ENCODE measurements at regions not wholly inside any gene's neighbourhood (a gene's known extent, or its start where the extent isn't known, plus 50 kb on each side); places are given as distances from the start of the nearest gene placed in this dataset.

GRCh38 chr2:35410431-35411061, 945.0 kb upstream of the CRIM1 start:
- Histone ChIP-seq H3K4me1 (ENCODE audit: control insufficient read depth in 3 of 3, insufficient read depth in 2 of 3, low read depth in 1 of 3, low read length in 2 of 3) (no peaks in the 10 kb centered on the region), H3K4me3 (ENCODE audit: low read depth in 1 of 3, low read length in 3 of 3) (no peak overlapping the region), H3K36me3 (ENCODE audit: control insufficient read depth in 3 of 3, insufficient read depth in 2 of 3, low read depth in 1 of 3, low read length in 3 of 3) (no peaks in the 10 kb centered on the region), H3K27ac (ENCODE audit: low read depth in 1 of 3, low read length in 2 of 3) (no peak overlapping the region), H3K9me3 (ENCODE audit: control insufficient read depth in 2 of 2, insufficient read depth in 1 of 2, low read depth in 1 of 2, low read length in 1 of 2) (no peaks in the 10 kb centered on the region), H3K27me3 (ENCODE audit: control insufficient read depth in 3 of 3, insufficient read depth in 3 of 3, low read length in 3 of 3) (no peaks in the 10 kb centered on the region)
- 34 to 37% (median 36%) methylated on average over 5 of the region's 5 CpGs for WGBS, 3 donors
- FAIRE-seq, result peak; percentile 64
- peak; percentile 40 to 49 for DNase-seq

GRCh38 chr2:35409762-35410161, 945.8 kb upstream of the CRIM1 start:
- no peak for DNase-seq
- Histone ChIP-seq H3K9me3 (ENCODE audit: control insufficient read depth in 2 of 2, insufficient read depth in 1 of 2, low read depth in 1 of 2, low read length in 1 of 2) (no peaks in the 10 kb centered on the region), H3K27ac (ENCODE audit: low read depth in 1 of 3, low read length in 2 of 3) (no peak overlapping the region), H3K27me3 (ENCODE audit: control insufficient read depth in 3 of 3, insufficient read depth in 3 of 3, low read length in 3 of 3) (no peaks in the 10 kb centered on the region), H3K4me3 (ENCODE audit: low read depth in 1 of 3, low read length in 3 of 3) (no peak overlapping the region), H3K4me1 (ENCODE audit: control insufficient read depth in 3 of 3, insufficient read depth in 2 of 3, low read depth in 1 of 3, low read length in 2 of 3) (no peaks in the 10 kb centered on the region), H3K36me3 (ENCODE audit: control insufficient read depth in 3 of 3, insufficient read depth in 2 of 3, low read depth in 1 of 3, low read length in 3 of 3) (no peaks in the 10 kb centered on the region)
- WGBS, 3 donors, result 71 to 82% (median 72%) methylated on average over 2 of the region's 2 CpGs
- FAIRE-seq, result no peak

GRCh38 chr2:35408320-35408719, 947.3 kb upstream of the CRIM1 start:
- Histone ChIP-seq H3K27ac (ENCODE audit: low read depth in 1 of 3, low read length in 2 of 3) (no peak overlapping the region), H3K4me3 (ENCODE audit: low read depth in 1 of 3, low read length in 3 of 3) (no peak overlapping the region), H3K27me3 (ENCODE audit: control insufficient read depth in 3 of 3, insufficient read depth in 3 of 3, low read length in 3 of 3) (no peaks in the 10 kb centered on the region), H3K9me3 (ENCODE audit: control insufficient read depth in 2 of 2, insufficient read depth in 1 of 2, low read depth in 1 of 2, low read length in 1 of 2) (no peaks in the 10 kb centered on the region), H3K4me1 (ENCODE audit: control insufficient read depth in 3 of 3, insufficient read depth in 2 of 3, low read depth in 1 of 3, low read length in 2 of 3) (no peaks in the 10 kb centered on the region), H3K36me3 (ENCODE audit: control insufficient read depth in 3 of 3, insufficient read depth in 2 of 3, low read depth in 1 of 3, low read length in 3 of 3) (no peaks in the 10 kb centered on the region)
- FAIRE-seq (no peak), DNase-seq (no peak)

DNA sequence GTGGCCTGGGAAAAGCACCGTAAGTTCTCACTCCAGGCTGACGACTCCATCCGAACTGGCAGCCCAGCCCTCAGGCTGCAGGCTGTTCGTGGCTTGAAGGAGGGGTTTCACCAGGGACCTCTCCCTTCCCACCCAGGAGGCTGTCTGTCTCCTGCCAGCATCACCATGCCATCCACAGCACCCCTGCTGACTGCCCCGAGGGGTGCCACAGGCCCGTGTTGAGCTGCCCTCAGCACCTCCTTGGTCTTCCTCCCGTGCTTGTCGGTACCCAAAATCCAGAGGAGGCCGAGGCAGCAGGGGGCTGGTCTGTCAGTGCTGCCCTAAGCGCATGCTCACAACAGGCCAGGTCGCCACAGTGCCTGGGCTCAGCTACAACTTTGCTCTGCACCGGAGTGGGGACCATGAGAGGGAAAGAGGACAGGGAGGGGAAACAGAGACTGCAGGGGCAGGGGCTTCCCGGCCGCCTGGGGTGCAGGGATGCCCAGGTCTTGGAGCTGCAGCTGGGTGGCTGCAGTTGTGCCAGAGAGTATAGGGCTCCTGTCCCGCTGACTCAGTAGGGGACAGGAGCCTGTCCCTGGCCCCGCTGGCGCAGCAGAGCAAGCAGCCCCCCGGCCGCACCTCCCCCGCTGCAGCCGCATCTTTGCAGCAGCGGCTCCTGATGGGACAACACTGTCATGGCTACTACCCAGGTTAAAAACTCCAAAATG, 963.7 kb upstream of the CRIM1 start:
- no peak overlapping the region for H3K27ac ChIP-seq (ENCODE audit: low read depth in 1 of 3, low read length in 2 of 3)
- WGBS, 3 donors, result 90 to 92% (median 91%) methylated on average over 22 of the region's 22 CpGs
- FAIRE-seq, result no peak
- no peak for DNase-seq
- H3K4me3 ChIP-seq (ENCODE audit: low read depth in 1 of 3, low read length in 3 of 3), result no peak overlapping the region
- H3K27me3 ChIP-seq (ENCODE audit: control insufficient read depth in 3 of 3, insufficient read depth in 3 of 3, low read length in 3 of 3), result no peaks in the 10 kb centered on the region
- no peaks in the 10 kb centered on the region for H3K4me1 ChIP-seq (ENCODE audit: control insufficient read depth in 3 of 3, insufficient read depth in 2 of 3, low read depth in 1 of 3, low read length in 2 of 3)
- H3K9me3 ChIP-seq (ENCODE audit: control insufficient read depth in 2 of 2, insufficient read depth in 1 of 2, low read depth in 1 of 2, low read length in 1 of 2), result peaks cover 0 to 1% of the 10 kb centered on the region in 2 donors
- H3K36me3 ChIP-seq (ENCODE audit: control insufficient read depth in 3 of 3, insufficient read depth in 2 of 3, low read depth in 1 of 3, low read length in 3 of 3), result no peaks in the 10 kb centered on the region

DNA sequence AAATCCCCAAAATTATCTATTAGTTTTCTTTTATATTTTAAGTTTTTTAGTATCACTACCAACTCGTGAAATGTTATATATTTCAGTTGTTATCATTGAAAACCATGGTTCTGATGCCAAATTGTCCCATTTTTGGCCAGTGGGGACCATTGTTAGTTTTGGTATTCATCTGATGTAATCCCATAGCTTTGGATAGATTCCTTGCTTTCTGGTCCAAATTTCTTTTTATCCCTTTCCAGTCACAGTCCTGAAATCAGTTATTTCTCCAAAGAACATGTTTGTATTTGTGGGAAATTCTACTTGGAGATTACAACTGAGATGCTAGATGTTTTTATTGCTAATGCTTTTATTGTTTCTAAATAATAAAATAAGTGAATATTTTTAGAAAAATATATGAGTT, 976.8 kb upstream of the CRIM1 start:
- H3K4me1 ChIP-seq (ENCODE audit: control insufficient read depth in 3 of 3, insufficient read depth in 2 of 3, low read depth in 1 of 3, low read length in 2 of 3), result no peaks in the 10 kb centered on the region
- H3K27ac ChIP-seq (ENCODE audit: low read depth in 1 of 3, low read length in 2 of 3), result no peak overlapping the region
- no peak overlapping the region for H3K4me3 ChIP-seq (ENCODE audit: low read depth in 1 of 3, low read length in 3 of 3)
- 14 to 57% (median 22%) methylated on average over 1 of the region's 1 CpG for WGBS, 3 donors
- FAIRE-seq, result no peak
- no peaks in the 10 kb centered on the region for H3K9me3 ChIP-seq (ENCODE audit: control insufficient read depth in 2 of 2, insufficient read depth in 1 of 2, low read depth in 1 of 2, low read length in 1 of 2)
- no peaks in the 10 kb centered on the region for H3K27me3 ChIP-seq (ENCODE audit: control insufficient read depth in 3 of 3, insufficient read depth in 3 of 3, low read length in 3 of 3)
- no peaks in the 10 kb centered on the region for H3K36me3 ChIP-seq (ENCODE audit: control insufficient read depth in 3 of 3, insufficient read depth in 2 of 3, low read depth in 1 of 3, low read length in 3 of 3)
- no peak for DNase-seq

DNA sequence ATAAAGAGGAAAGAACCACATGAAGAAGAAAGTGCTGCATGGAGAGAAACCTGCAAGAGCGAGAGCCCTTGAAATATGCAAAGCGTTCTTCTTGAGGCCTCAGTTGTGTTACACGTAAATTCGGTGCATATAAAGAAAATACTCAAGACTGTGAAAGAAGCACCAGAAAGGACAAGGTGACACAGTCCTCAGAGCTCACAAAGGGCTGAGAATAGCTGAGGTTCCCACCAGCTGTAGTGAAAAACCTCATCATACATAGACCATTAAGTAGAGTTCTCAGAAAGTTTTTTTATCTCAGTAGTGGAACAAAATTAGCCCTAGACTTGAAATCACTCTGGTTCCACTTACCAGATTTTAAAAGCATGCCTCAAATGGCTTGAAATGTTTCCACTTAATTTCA, 980.7 kb upstream of the CRIM1 start:
- Histone ChIP-seq H3K9me3 (ENCODE audit: control insufficient read depth in 2 of 2, insufficient read depth in 1 of 2, low read depth in 1 of 2, low read length in 1 of 2) (no peaks in the 10 kb centered on the region), H3K27ac (ENCODE audit: low read depth in 1 of 3, low read length in 2 of 3) (no peak overlapping the region), H3K4me3 (ENCODE audit: low read depth in 1 of 3, low read length in 3 of 3) (no peak overlapping the region), H3K36me3 (ENCODE audit: control insufficient read depth in 3 of 3, insufficient read depth in 2 of 3, low read depth in 1 of 3, low read length in 3 of 3) (no peaks in the 10 kb centered on the region), H3K4me1 (ENCODE audit: control insufficient read depth in 3 of 3, insufficient read depth in 2 of 3, low read depth in 1 of 3, low read length in 2 of 3) (no peaks in the 10 kb centered on the region), H3K27me3 (ENCODE audit: control insufficient read depth in 3 of 3, insufficient read depth in 3 of 3, low read length in 3 of 3) (no peaks in the 10 kb centered on the region)
- DNase-seq (no peak), FAIRE-seq (no peak)
- WGBS, 3 donors, result 89 to 94% (median 91%) methylated on average over 4 of the region's 4 CpGs

GRCh38 chr2:35365859-35366258, 989.7 kb upstream of the CRIM1 start:
- H3K9me3 ChIP-seq (ENCODE audit: control insufficient read depth in 2 of 2, insufficient read depth in 1 of 2, low read depth in 1 of 2, low read length in 1 of 2), result peaks cover 0 to 3% of the 10 kb centered on the region in 2 donors
- no peak for FAIRE-seq
- WGBS, 3 donors, result 51 to 63% (median 56%) methylated on average over 2 of the region's 2 CpGs
- H3K27ac ChIP-seq (ENCODE audit: low read depth in 1 of 3, low read length in 2 of 3), result no peak overlapping the region
- no peak for DNase-seq
- no peaks in the 10 kb centered on the region for H3K27me3 ChIP-seq (ENCODE audit: control insufficient read depth in 3 of 3, insufficient read depth in 3 of 3, low read length in 3 of 3)
- no peaks in the 10 kb centered on the region for H3K36me3 ChIP-seq (ENCODE audit: control insufficient read depth in 3 of 3, insufficient read depth in 2 of 3, low read depth in 1 of 3, low read length in 3 of 3)
- H3K4me3 ChIP-seq (ENCODE audit: low read depth in 1 of 3, low read length in 3 of 3), result no peak overlapping the region
- H3K4me1 ChIP-seq (ENCODE audit: control insufficient read depth in 3 of 3, insufficient read depth in 2 of 3, low read depth in 1 of 3, low read length in 2 of 3), result no peaks in the 10 kb centered on the region

GRCh38 chr2:35356332-35356731, 999.2 kb upstream of the CRIM1 start:
- no peak overlapping the region for H3K27ac ChIP-seq (ENCODE audit: low read depth in 1 of 3, low read length in 2 of 3)
- no peaks in the 10 kb centered on the region for H3K27me3 ChIP-seq (ENCODE audit: control insufficient read depth in 3 of 3, insufficient read depth in 3 of 3, low read length in 3 of 3)
- FAIRE-seq (no peak), DNase-seq (no peak)
- H3K4me3 ChIP-seq (ENCODE audit: low read depth in 1 of 3, low read length in 3 of 3), result no peak overlapping the region
- peaks cover 3 to 15% of the 10 kb centered on the region in 2 donors for H3K9me3 ChIP-seq (ENCODE audit: control insufficient read depth in 2 of 2, insufficient read depth in 1 of 2, low read depth in 1 of 2, low read length in 1 of 2)
- no peaks in the 10 kb centered on the region for H3K36me3 ChIP-seq (ENCODE audit: control insufficient read depth in 3 of 3, insufficient read depth in 2 of 3, low read depth in 1 of 3, low read length in 3 of 3)
- 58 to 71% (median 60%) methylated on average over 4 of the region's 4 CpGs for WGBS, 3 donors
- no peaks in the 10 kb centered on the region for H3K4me1 ChIP-seq (ENCODE audit: control insufficient read depth in 3 of 3, insufficient read depth in 2 of 3, low read depth in 1 of 3, low read length in 2 of 3)

DNA sequence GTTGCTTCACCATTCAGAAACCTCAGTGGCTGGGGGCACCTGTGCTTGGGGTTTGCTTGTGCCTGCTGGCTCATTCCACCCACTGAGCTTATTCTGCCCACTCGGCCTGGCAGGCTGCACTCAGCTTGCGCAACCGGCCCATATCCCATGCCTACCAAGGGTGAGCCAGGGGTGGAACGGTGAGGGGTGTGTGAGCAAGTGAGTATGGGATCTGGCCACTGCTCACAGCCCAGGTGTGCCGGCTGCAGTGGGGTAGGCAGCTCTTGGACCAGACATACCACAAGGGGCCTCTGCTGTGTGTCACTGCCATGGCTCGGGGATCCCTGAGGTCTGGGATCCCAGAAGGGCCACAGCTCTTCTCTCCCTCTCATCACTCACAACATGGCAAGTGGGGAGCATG, 1000.5 kb upstream of the CRIM1 start:
- no peak overlapping the region for H3K4me3 ChIP-seq (ENCODE audit: low read depth in 1 of 3, low read length in 3 of 3)
- WGBS, 3 donors, result 84 to 92% (median 91%) methylated on average over 6 of the region's 6 CpGs
- DNase-seq, result no peak
- no peaks in the 10 kb centered on the region for H3K4me1 ChIP-seq (ENCODE audit: control insufficient read depth in 3 of 3, insufficient read depth in 2 of 3, low read depth in 1 of 3, low read length in 2 of 3)
- H3K9me3 ChIP-seq (ENCODE audit: control insufficient read depth in 2 of 2, insufficient read depth in 1 of 2, low read depth in 1 of 2, low read length in 1 of 2), result peaks cover 3 to 15% of the 10 kb centered on the region in 2 donors
- no peak for FAIRE-seq
- H3K27ac ChIP-seq (ENCODE audit: low read depth in 1 of 3, low read length in 2 of 3), result no peak overlapping the region
- H3K27me3 ChIP-seq (ENCODE audit: control insufficient read depth in 3 of 3, insufficient read depth in 3 of 3, low read length in 3 of 3), result no peaks in the 10 kb centered on the region
- no peaks in the 10 kb centered on the region for H3K36me3 ChIP-seq (ENCODE audit: control insufficient read depth in 3 of 3, insufficient read depth in 2 of 3, low read depth in 1 of 3, low read length in 3 of 3)

Data from small intestine (tissue), 7 donors.